A549 (cell line): ENCODE measurements at regions not wholly inside any gene's neighbourhood (a gene's known extent, or its start where the extent isn't known, plus 50 kb on each side); places are given as distances from the start of the nearest gene placed in this dataset.

Experiments
- ATAC-seq, 2 experiments: fragments of 200-7000 bp in 1 of 2; fragments of >200 bp in 1 of 2; cut with Nextera tagmentation in 1 of 2; cut with Tn5 transposase in 1 of 2; 3 replicates each; pipeline versions ENCODE4 v1.8.0 to v1.9.1; 2018 to 2020; ENCODE audit warnings: mild to moderate bottlenecking in 1 of 2, moderate library complexity in 1 of 2
- CTCF ChIA-PET: fragments of 300-600 bp; sonication (Branson Sonifier 250); formaldehyde crosslinking; extraction: SDS; loops from one replicate; lab custom pipeline; 2021; ENCODE audit warnings: antibody characterized with exemption, inconsistent platforms; lab: Yijun Ruan, JAX
- POLR2A ChIA-PET: fragments of 350-600 bp; formaldehyde crosslinking; extraction: SDS; loops from one replicate; lab custom pipeline; 2021; ENCODE audit warnings: antibody characterized with exemption, inconsistent platforms; lab: Yijun Ruan, JAX
- DNase-seq, 2 experiments: peaks; one replicate each; pipeline versions ENCODE4 v3.0.0 to v3.0.0-alpha.2; 2011 to 2016; ENCODE audit warnings: low read depth in 1 of 2, low spot score in 1 of 2
- FAIRE-seq: peaks from 2 replicates; lab custom pipeline; 2011; peaks lifted over from hg19 to GRCh38; lab: Jason Lieb, UNC
- H3K27ac ChIP-seq, 2 experiments: fragments of >200 bp; sonication (Bioruptor Twin); formaldehyde crosslinking; 3 replicates each; pipeline ENCODE4 v1.5.1; 2016 to 2017
- H3K4me1 ChIP-seq: fragments of >200 bp; sonication (Bioruptor Twin); formaldehyde crosslinking; 3 replicates; pipeline ENCODE4 v1.6.1; 2016
- H3K4me2 ChIP-seq: fragments of >200 bp; sonication (Bioruptor Twin); formaldehyde crosslinking; 3 replicates; pipeline ENCODE4 v1.6.1; 2016
- H3K4me3 ChIP-seq: fragments of >200 bp; sonication (Bioruptor Twin); formaldehyde crosslinking; 3 replicates; pipeline ENCODE4 v1.5.1; 2016
- H3K9me3 ChIP-seq: fragments of >200 bp; sonication (Bioruptor Twin); formaldehyde crosslinking; 3 replicates; pipeline ENCODE4 v1.6.1; 2016
- CHD2 ChIP-seq: fragments of 150-350 bp; IDR thresholded peaks from 2 replicates; pipeline ENCODE4 v1.6.1; 2014; ENCODE audit warnings: low read length; ENCODE audit not compliant: partially characterized antibody
- EHF ChIP-seq: fragments of 250-450 bp; sonication (Bioruptor Pico); IDR thresholded peaks from 2 replicates; pipeline ENCODE4 v1.5.0; 2020; ENCODE audit warnings: mild to moderate bottlenecking
- EHMT2 ChIP-seq: fragments of 200-600 bp; sonication (generic); IDR thresholded peaks from 2 replicates; pipeline ENCODE4 v1.6.1; 2016; ENCODE audit warnings: antibody characterized with exemption, low read depth, mild to moderate bottlenecking, moderate library complexity
- EP300 ChIP-seq, 2 experiments: fragments of >200 bp; sonication (Bioruptor Twin); formaldehyde crosslinking; IDR thresholded peaks; 2 replicates in 1 of 2; 3 replicates in 1 of 2; pipeline ENCODE4 v1.6.1; 2016 to 2017
- ESRRA ChIP-seq: fragments of 150-350 bp; IDR thresholded peaks from 2 replicates; pipeline ENCODE4 v1.6.1; 2014; ENCODE audit warnings: mild to moderate bottlenecking, low read length, borderline replicate concordance
- FOXS1 ChIP-seq: fragments of 250-450 bp; sonication (Bioruptor Pico); IDR thresholded peaks from 2 replicates; pipeline ENCODE4 v1.5.0; 2020; ENCODE audit warnings: mild to moderate bottlenecking, moderate library complexity
- GATA3 ChIP-seq: IDR thresholded peaks from 2 replicates; pipeline ENCODE4 v1.6.1; 2012; ENCODE audit warnings: borderline replicate concordance
- HDAC2 ChIP-seq: fragments of 200-600 bp; sonication (generic); IDR thresholded peaks from 2 replicates; pipeline ENCODE4 v1.6.1; 2016
- KDM1A ChIP-seq: fragments of 200-600 bp; sonication (generic); IDR thresholded peaks from 2 replicates; pipeline ENCODE4 v1.6.1; 2016; ENCODE audit warnings: low read depth, mild to moderate bottlenecking
- MAFK ChIP-seq: fragments of 450-650 bp; IDR thresholded peaks from 2 replicates; pipeline ENCODE4 v1.6.1; 2014; ENCODE audit not compliant: partially characterized antibody
- MYC ChIP-seq: IDR thresholded peaks from 2 replicates; pipeline ENCODE4 v1.6.1; 2012; ENCODE audit warnings: mild to moderate bottlenecking, inconsistent platforms, low read length, improper control_type of control experiment, borderline replicate concordance
- NFE2L2 ChIP-seq: fragments of 150-350 bp; conservative IDR thresholded peaks from 2 replicates; pipeline ENCODE4 v1.6.1; 2014; ENCODE audit warnings: low read length
- POLR2AphosphoS2 ChIP-seq: conservative IDR thresholded peaks from 2 replicates; pipeline ENCODE4 v1.6.1; 2012; ENCODE audit warnings: low read length, improper control_type of control experiment, inconsistent platforms
- RAD21 ChIP-seq, 2 experiments: fragments of >200 bp in 1 of 2; sonication (Bioruptor Twin) in 1 of 2; formaldehyde crosslinking in 1 of 2; IDR thresholded peaks in 1 of 2; conservative IDR thresholded peaks in 1 of 2; 2 replicates in 1 of 2; 3 replicates in 1 of 2; pipeline ENCODE4 v1.6.1; 2012 to 2018; ENCODE audit warnings: inconsistent platforms in 1 of 2
- RCOR1 ChIP-seq: fragments of 150-350 bp; IDR thresholded peaks from 2 replicates; pipeline ENCODE4 v1.6.1; 2014; ENCODE audit warnings: antibody characterized with exemption, low read length, low read depth
- REST ChIP-seq: fragments of 200-600 bp; sonication (generic); IDR thresholded peaks from 2 replicates; pipeline ENCODE4 v1.6.1; 2016; ENCODE audit warnings: antibody characterized with exemption, mild to moderate bottlenecking, moderate library complexity
- SREBF2 ChIP-seq: fragments of 450-650 bp; IDR thresholded peaks from 2 replicates; pipeline ENCODE4 v1.6.1; 2014; ENCODE audit warnings: mild to moderate bottlenecking, moderate library complexity
- TFCP2L1 ChIP-seq: fragments of 250-450 bp; sonication (Bioruptor Pico); IDR thresholded peaks from 2 replicates; pipeline ENCODE4 v1.5.0; 2021; ENCODE audit warnings: mild to moderate bottlenecking
- WGBS: methylation state at CpG from one replicate; pipeline ENCODE4 v1.1.6; 2017; ENCODE audit errors: missing lambda C conversion rate; 5-methylcytosine and 5-hydroxymethylcytosine counted together
- TF ChIP-seq, protein P1 (sequence below): fragments of 250-450 bp; sonication (Bioruptor Pico); IDR thresholded peaks from 2 replicates; pipeline ENCODE4 v1.5.0; 2021; ENCODE audit warnings: mild to moderate bottlenecking, moderate library complexity, borderline replicate concordance
- TF ChIP-seq, protein P2 (sequence below): fragments of >200 bp; sonication (Bioruptor Twin); formaldehyde crosslinking; IDR thresholded peaks from 3 replicates; pipeline ENCODE4 v1.5.1; 2016
- TF ChIP-seq, protein P3 (sequence below): fragments of >200 bp; sonication (Bioruptor Twin); formaldehyde crosslinking; IDR thresholded peaks from 2 replicates; pipeline ENCODE4 v1.6.1; 2016

DNA sequence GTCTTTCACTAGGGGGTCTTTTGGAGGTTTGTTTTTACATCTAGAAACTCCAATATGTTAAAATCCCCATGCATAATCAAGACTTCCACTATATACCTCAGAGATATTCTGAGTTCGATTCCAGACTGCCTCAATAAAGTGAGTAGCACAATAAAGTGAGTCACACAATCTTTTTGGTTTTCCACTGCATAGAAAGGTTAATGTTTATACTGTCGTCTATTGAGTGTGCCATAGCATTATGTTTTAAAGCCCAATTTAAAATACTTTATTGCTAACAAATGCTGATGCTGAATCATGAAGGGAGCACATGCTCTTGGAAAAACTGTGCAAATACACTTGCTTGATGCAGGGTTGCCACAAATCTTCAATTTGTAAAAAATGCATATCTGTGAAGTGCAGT is 227.5 kb upstream of the ZFHX3 start (continued):
- TF ChIP-seq, protein P1, sequence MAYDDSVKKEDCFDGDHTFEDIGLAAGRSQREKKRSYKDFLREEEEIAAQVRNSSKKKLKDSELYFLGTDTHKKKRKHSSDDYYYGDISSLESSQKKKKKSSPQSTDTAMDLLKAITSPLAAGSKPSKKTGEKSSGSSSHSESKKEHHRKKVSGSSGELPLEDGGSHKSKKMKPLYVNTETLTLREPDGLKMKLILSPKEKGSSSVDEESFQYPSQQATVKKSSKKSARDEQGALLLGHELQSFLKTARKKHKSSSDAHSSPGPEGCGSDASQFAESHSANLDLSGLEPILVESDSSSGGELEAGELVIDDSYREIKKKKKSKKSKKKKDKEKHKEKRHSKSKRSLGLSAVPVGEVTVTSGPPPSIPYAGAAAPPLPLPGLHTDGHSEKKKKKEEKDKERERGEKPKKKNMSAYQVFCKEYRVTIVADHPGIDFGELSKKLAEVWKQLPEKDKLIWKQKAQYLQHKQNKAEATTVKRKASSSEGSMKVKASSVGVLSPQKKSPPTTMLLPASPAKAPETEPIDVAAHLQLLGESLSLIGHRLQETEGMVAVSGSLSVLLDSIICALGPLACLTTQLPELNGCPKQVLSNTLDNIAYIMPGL (CRISPR knock-in tag) = no peak

- POLR2A ChIA-PET = no interaction called here
- no peak overlapping the region for H3K27ac ChIP-seq
- ATAC-seq (no peak), FAIRE-seq (no peak), DNase-seq (no peak)
- WGBS = 6% methylated on average over 5 of the region's 5 CpGs
- H3K4me3 ChIP-seq = no peak overlapping the region
- TF ChIP-seq EHMT2 (no peak), CHD2 (no peak), EP300 (IDR thresholded peaks at IDR 0.05) (no peak)
- CTCF ChIA-PET = no interaction called here
- no peaks in the 10 kb centered on the region for H3K4me1 ChIP-seq
- peaks cover 26% of the 10 kb centered on the region for H3K9me3 ChIP-seq
- H3K4me2 ChIP-seq = no peak overlapping the region
These were observed 227.1 kb upstream of the ZFHX3 start for GRCh38 chr16:73275024-73275423.

GRCh38 chr16:73274140-73274539 is 226.2 kb upstream of the ZFHX3 start:
- Histone ChIP-seq H3K4me3 (no peak overlapping the region), H3K27ac (no peak overlapping the region), H3K4me2 (no peak overlapping the region), H3K9me3 (peaks cover 26% of the 10 kb centered on the region), H3K4me1 (no peaks in the 10 kb centered on the region)
- WGBS = 34% methylated on average over 1 of the region's 1 CpG
- DNase-seq (no peak), FAIRE-seq (no peak), ATAC-seq (no peak)
- ChIA-PET CTCF (no interaction called here), POLR2A (no interaction called here)
- TF ChIP-seq KDM1A (no peak), MAFK (peak; percentile 90)

DNA sequence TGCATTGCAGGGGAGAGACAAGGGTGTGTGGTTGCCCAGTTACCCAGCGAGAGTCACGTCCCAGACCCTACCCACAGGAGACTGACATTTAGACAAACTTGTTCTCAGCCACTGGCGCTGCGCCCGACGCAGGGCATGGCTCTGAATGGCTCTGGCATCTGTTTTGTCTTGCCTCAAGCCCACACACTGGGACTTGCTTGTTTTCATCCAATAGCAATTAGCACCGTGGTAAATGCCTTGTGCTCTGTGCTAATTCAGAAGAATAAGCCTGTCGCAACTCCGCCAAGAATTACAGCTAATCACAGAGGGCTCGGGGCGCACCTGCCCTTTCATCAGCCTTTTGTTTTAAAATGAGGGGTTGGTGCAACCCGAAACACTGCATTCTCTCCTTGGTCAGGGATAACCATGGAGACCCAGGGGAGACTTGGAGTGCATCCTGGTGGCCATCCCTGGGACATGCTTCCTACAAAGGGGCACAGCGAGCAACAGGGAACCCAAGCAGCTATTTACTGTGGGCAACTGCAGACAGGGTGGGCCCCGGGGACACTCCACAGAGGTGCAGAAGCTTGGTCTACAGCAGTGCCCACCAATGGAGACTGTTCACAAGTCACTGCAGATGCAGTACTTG is 220.6 kb upstream of the ZFHX3 start:
- FAIRE-seq = no peak
- H3K4me3 ChIP-seq = no peak overlapping the region
- CTCF ChIA-PET = no interaction called here

GRCh38 chr16:73265935-73266334 is 218.0 kb upstream of the ZFHX3 start:
- CTCF ChIA-PET = no interaction called here
- H3K9me3 ChIP-seq = peaks cover 12% of the 10 kb centered on the region; the same call in 1 of the 3 replicates
- 61% methylated on average over 5 of the region's 5 CpGs for WGBS
- no peak for ATAC-seq
- no peak overlapping the region for H3K27ac ChIP-seq
- H3K4me2 ChIP-seq = no peak overlapping the region
- H3K4me1 ChIP-seq = no peaks in the 10 kb centered on the region
- POLR2A ChIA-PET = no interaction called here
- no peak overlapping the region for H3K4me3 ChIP-seq
- no peak for FAIRE-seq
- no peak for DNase-seq
- TF ChIP-seq RAD21 (conservative IDR thresholded peaks at IDR 0.05 in 1 of 2, IDR thresholded peaks at IDR 0.05 in 1 of 2) = no peak
- no peak for TF ChIP-seq EHF (CRISPR knock-in tag)
- no peak for TF ChIP-seq TFCP2L1
- no peak for TF ChIP-seq MYC
- no peak for TF ChIP-seq NFE2L2
- no peak for TF ChIP-seq SREBF2
- TF ChIP-seq EP300 (IDR thresholded peaks at IDR 0.05) = no peak
- TF ChIP-seq ESRRA = no peak
- no peak for TF ChIP-seq HDAC2
- no peak for TF ChIP-seq GATA3
- no peak for TF ChIP-seq POLR2AphosphoS2
- no peak for TF ChIP-seq FOXS1
- TF ChIP-seq, protein P2, sequence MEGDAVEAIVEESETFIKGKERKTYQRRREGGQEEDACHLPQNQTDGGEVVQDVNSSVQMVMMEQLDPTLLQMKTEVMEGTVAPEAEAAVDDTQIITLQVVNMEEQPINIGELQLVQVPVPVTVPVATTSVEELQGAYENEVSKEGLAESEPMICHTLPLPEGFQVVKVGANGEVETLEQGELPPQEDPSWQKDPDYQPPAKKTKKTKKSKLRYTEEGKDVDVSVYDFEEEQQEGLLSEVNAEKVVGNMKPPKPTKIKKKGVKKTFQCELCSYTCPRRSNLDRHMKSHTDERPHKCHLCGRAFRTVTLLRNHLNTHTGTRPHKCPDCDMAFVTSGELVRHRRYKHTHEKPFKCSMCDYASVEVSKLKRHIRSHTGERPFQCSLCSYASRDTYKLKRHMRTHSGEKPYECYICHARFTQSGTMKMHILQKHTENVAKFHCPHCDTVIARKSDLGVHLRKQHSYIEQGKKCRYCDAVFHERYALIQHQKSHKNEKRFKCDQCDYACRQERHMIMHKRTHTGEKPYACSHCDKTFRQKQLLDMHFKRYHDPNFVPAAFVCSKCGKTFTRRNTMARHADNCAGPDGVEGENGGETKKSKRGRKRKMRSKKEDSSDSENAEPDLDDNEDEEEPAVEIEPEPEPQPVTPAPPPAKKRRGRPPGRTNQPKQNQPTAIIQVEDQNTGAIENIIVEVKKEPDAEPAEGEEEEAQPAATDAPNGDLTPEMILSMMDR = no peak
- TF ChIP-seq, protein P3, sequence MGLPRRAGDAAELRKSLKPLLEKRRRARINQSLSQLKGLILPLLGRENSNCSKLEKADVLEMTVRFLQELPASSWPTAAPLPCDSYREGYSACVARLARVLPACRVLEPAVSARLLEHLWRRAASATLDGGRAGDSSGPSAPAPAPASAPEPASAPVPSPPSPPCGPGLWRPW = no peak
- no peak for TF ChIP-seq REST
- no peak for TF ChIP-seq RCOR1

More for the DNA sequence above, 220.6 kb upstream of the ZFHX3 start:
- DNase-seq (peak; percentile 10 to 11), ATAC-seq (peak; percentile 81 to 88)
- POLR2A ChIA-PET = no interaction called here
- TF ChIP-seq CHD2 (no peak), RAD21 (conservative IDR thresholded peaks at IDR 0.05 in 1 of 2, IDR thresholded peaks at IDR 0.05 in 1 of 2) (peak in 1 of 2 experiments; percentile 39; a peak in 3 of 5 replicates)
- H3K27ac ChIP-seq = no peak overlapping the region
- WGBS = 44% methylated on average over 14 of the region's 14 CpGs
- H3K4me1 ChIP-seq = no peaks in the 10 kb centered on the region
- H3K4me2 ChIP-seq = no peak overlapping the region
- 0 out of 3 replicates have a peak, but pooled peaks cover 7% of the 10 kb centered on the region for H3K9me3 ChIP-seq
